GM18858 (cell line): ENCODE measurements at regions not wholly inside any gene's neighbourhood (a gene's known extent, or its start where the extent isn't known, plus 50 kb on each side); places are given as distances from the start of the nearest gene placed in this dataset.

Experiments
- ATAC-seq: cut with Tn5 transposase; IDR thresholded peaks from one replicate; pipeline ENCODE4 v1.9.1; 2021; ENCODE audit not compliant: unreplicated experiment

GRCh38 chr3:194961149-194961548, 275.5 kb downstream of the FAM43A start:
- ATAC-seq = no peak

- no peak for ATAC-seq
Measured at GRCh38 chr3:194961571-194961970, 275.9 kb downstream of the FAM43A start.

- ATAC-seq = no peak
Measured at GRCh38 chr3:194962056-194962455, 276.4 kb downstream of the FAM43A start.

- no peak for ATAC-seq
Measured at GRCh38 chr3:194964809-194965208, 279.1 kb downstream of the FAM43A start.

GRCh38 chr3:194967151-194968117, 281.8 kb downstream of the FAM43A start:
- ATAC-seq = no peak

GRCh38 chr3:194970066-194970465, 284.4 kb downstream of the FAM43A start:
- ATAC-seq = no peak

GRCh38 chr3:194971009-194971408, 285.3 kb downstream of the FAM43A start:
- ATAC-seq = no peak

GRCh38 chr3:194971965-194972364, 286.3 kb downstream of the FAM43A start:
- no peak for ATAC-seq

GRCh38 chr3:194972641-194973040, 287.0 kb downstream of the FAM43A start:
- no peak for ATAC-seq

GRCh38 chr3:194973366-194974000, 287.8 kb downstream of the FAM43A start:
- no peak for ATAC-seq

- ATAC-seq = no peak
Measured at GRCh38 chr3:194974468-194975135, 288.9 kb downstream of the FAM43A start.

- no peak for ATAC-seq
Measured at GRCh38 chr3:194976049-194976451, 290.4 kb downstream of the FAM43A start.

- ATAC-seq = no peak
Measured at GRCh38 chr3:194976874-194977273, 291.2 kb downstream of the FAM43A start.

- ATAC-seq = no peak
Measured at GRCh38 chr3:194977356-194977755, 291.7 kb downstream of the FAM43A start.

- ATAC-seq = no peak
Measured at GRCh38 chr3:194979173-194979572, 291.8 kb downstream of the XXYLT1 start.

GRCh38 chr3:194982472-194982871, 288.5 kb downstream of the XXYLT1 start:
- ATAC-seq = no peak

GRCh38 chr3:194983121-194983520, 287.8 kb downstream of the XXYLT1 start:
- no peak for ATAC-seq

- ATAC-seq = no peak
Measured at GRCh38 chr3:194983620-194984019, 287.3 kb downstream of the XXYLT1 start.

GRCh38 chr3:194984066-194984465, 286.9 kb downstream of the XXYLT1 start:
- no peak for ATAC-seq

GRCh38 chr3:194984622-194985021, 286.3 kb downstream of the XXYLT1 start:
- ATAC-seq = no peak

GRCh38 chr3:194985031-194985578, 285.9 kb downstream of the XXYLT1 start:
- ATAC-seq = no peak
